ENCODE measurements at regions not wholly inside any gene's neighbourhood (a gene's known extent, or its start where the extent isn't known, plus 50 kb on each side); places are given as distances from the start of the nearest gene placed in this dataset.
"Not testable (repeated sequence)": the region's sequence is repeated elsewhere in the genome, so short reads cannot be mapped to it uniquely, and the experiment has no call there.

GRCh38 chr2:65896446-65896845 lies 464.0 kb upstream of the SPRED2 start:
- intact Hi-C loops (cut with DNase I) = no loop called here
- DNase-seq (ENCODE audit: low spot score) = no peak

DNA sequence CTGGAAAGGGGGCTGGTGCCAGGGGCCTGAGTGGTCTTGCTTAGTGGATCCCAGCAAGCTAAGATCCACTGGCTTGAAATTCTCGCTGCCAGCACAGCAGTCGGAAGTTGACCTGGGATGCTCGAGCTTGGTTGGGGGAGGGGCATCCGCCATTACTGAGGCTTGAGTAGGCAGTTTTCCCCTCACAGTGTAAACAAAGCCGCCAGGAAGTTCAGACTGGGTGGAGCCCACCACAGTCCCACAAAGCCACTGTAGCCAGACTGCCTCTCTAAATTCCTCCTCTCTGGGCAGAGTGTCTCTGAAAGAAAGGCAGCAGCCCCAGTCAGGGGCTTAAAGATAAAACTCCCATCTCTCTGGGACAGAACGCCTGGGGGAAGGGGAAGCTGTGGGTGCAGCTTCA lies 457.7 kb upstream of the SPRED2 start:
- DNase-seq (ENCODE audit: low spot score) = not testable (repeated sequence)

GRCh38 chr2:65885266-65885665 lies 452.9 kb upstream of the SPRED2 start:
- DNase-seq (ENCODE audit: low spot score) = no peak
- intact Hi-C loops (cut with DNase I) = no loop called here

More for the DNA sequence above, 457.7 kb upstream of the SPRED2 start:
- intact Hi-C loops (cut with DNase I) = not testable (repeated sequence)

GRCh38 chr2:65881592-65881991 lies 449.2 kb upstream of the SPRED2 start:
- intact Hi-C loops (cut with DNase I) = no loop called here
- DNase-seq (ENCODE audit: low spot score) = no peak

GRCh38 chr2:65880436-65880835 lies 448.0 kb upstream of the SPRED2 start:
- intact Hi-C loops (cut with DNase I) = no loop called here

GRCh38 chr2:65878011-65878340 lies 445.6 kb upstream of the SPRED2 start:
- intact Hi-C loops (cut with DNase I) = no loop called here
- no peak for DNase-seq (ENCODE audit: low spot score)

More at GRCh38 chr2:65880436-65880835, 448.0 kb upstream of the SPRED2 start:
- DNase-seq (ENCODE audit: low spot score) = no peak

- intact Hi-C loops (cut with DNase I) = no loop called here
- no peak for DNase-seq (ENCODE audit: low spot score)
Measured at GRCh38 chr2:65877331-65878010, 445.1 kb upstream of the SPRED2 start.

DNA sequence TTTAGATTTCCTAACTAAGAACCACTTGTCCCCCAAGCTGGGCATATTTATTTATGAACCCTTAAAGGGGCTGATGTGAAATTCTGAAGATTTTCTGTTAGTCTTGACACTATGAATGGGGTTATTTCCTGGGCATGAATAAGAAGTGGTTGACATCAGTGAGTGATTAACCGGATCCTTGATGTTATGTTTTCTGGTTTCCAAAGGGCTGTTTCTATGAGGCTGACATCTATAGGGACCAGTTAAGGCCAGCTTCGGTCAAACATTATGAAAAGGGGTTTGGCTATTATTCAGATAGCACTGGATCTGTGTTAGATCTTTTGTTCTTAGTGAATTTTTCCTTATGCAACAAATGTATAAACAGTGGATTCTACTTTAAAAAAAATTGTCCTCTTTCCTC lies 443.7 kb upstream of the SPRED2 start:
- DNase-seq (ENCODE audit: low spot score) = no peak
- intact Hi-C loops (cut with DNase I) = no loop called here

DNA sequence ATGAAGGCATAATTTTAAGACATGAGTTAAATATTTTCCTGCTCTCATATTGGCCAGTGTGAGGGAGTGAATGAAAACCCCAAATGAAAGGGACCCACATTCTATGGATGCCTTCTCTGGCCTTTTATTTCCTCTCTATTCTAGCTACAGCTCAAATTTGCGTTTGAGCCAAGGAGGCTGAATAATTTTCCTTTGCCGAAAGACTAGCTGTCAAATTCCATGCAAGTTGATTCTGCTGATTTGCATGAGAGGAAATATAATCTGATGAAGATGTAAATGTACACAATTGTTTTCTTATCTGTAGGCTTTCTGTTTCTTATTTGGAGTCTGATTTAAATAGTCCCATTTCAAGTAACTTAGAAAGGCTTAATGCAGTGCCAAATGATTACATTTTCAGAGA lies 438.4 kb upstream of the SPRED2 start:
- intact Hi-C loops (cut with DNase I) = no loop called here
- DNase-seq (ENCODE audit: low spot score) = no peak

DNA sequence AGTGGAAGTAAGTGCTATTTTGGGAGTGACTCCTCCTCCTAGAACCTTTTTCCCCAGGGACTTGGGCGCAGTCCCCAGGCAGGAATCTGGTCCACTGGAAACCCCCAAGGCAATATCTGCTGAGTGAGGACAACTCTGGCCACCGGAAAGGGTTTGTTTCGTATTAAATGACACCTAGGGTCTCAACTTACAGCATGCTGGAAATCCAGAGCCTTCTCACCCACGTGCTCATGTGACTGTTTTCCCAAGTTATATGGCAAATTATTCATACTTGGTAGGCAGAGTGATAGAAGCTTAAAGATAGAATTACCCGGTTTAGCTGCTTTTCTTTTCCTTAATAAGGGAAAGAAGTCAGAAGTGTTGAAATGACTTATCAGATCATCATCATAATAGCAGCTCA lies 436.9 kb upstream of the SPRED2 start:
- intact Hi-C loops (cut with DNase I) = no loop called here
- no peak for DNase-seq (ENCODE audit: low spot score)

- intact Hi-C loops (cut with DNase I) = no loop called here
- no peak for DNase-seq (ENCODE audit: low spot score)
Measured at GRCh38 chr2:65868177-65868576, 435.8 kb upstream of the SPRED2 start.

DNA sequence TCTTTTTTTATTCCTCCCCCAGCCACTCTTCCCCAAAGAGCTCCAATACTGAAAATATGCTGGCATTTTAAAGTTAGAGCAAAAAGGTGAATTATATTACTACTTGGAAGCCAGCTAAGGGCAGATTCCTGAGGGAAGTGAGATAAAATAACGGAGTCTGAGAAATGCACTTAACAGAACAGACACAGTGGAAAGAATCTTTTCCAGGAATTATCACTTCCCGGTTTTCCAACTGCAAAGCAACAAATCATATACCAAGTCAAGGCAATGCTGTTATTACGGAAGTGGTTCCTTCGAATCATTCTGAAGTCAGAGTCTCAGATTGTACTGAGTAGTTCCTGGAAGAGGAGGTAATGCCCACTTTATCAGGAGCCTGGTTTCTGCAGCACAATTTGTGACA lies 435.0 kb upstream of the SPRED2 start:
- intact Hi-C loops (cut with DNase I) = no loop called here
- DNase-seq (ENCODE audit: low spot score) = no peak

DNA sequence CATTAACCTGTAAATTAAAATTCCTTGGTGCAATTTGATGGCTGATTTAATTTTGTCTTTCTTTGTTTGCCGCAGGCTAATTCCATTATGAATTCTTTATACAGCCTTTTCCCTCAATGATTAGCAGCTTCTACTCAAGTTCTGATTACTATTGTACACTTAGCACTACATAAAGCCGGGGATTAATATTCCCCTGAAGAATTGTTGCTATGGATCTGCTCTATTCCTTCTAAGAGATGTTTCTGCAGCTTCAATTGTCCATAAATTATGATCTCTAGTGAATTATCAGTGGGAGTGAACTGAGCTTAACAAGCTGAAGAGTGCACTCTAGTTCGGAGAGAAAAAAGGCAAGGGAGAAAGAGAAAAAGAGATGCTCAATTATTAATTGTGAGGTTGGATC lies 433.7 kb upstream of the SPRED2 start:
- DNase-seq (ENCODE audit: low spot score) = no peak
- intact Hi-C loops (cut with DNase I) = no loop called here

- no peak for DNase-seq (ENCODE audit: low spot score)
- intact Hi-C loops (cut with DNase I) = no loop called here
Measured at GRCh38 chr2:65864619-65865018, 432.2 kb upstream of the SPRED2 start.

DNA sequence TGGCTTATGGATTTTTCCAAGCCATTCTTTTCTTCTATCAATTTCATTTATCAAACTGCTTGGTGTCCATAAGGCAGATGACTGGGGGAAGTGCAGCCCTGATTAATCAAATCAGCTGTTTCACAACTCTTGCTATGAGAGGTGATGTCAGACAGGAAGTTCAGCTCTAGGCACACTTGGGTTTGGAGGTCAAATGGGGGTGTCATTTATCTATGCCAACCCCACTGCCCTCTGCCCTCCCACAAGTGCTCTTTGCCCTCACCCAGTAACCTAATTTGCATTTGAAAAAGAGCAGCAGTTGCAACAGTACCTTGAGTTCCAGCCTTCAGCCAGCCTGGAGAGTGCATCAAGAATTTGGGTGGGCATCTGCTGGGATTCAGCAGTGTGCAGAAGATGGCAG lies 431.3 kb upstream of the SPRED2 start:
- no peak for DNase-seq (ENCODE audit: low spot score)
- intact Hi-C loops (cut with DNase I) = no loop called here

DNA sequence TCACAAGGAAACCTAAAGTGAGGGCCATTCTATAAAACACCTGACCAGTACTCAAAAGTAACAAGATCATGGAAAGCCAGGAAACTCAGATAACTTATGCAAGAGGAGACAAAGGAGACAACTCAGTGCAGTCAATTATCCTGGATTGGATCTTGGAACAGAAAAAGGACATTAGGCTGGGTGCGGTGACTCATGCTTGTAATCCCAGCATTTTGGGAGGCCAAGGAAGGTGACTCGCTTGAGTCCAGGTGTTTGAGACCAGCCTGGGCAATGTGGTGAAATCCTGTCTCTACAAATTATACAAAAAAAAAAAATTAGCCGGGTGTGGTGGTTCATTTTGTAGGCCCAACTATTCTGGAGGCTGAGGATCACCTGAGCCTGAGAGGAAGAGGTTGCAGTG lies 424.5 kb upstream of the SPRED2 start:
- no peak for DNase-seq (ENCODE audit: low spot score)
- intact Hi-C loops (cut with DNase I) = no loop called here

DNA sequence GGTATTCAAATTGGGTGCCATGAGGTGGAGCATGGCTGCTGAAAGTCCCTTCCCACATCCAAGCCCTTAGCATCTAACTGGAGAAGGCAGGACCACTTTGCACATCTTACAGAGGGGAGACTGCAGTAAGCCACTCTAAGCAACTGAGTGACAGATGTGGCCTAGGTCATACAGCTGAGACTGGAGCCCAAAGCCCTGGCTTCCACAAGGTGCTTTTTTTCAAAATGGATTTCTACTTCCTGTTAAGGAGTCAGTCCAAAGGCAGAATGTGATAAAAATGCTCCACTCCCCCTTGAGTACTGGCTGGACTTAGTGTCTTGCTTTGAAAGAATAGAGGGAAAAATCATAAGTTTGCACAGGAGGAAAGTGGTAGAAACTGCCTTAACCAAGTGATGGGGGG lies 424.0 kb upstream of the SPRED2 start:
- DNase-seq (ENCODE audit: low spot score) = no peak
- intact Hi-C loops (cut with DNase I) = no loop called here

GRCh38 chr2:65850695-65851094 lies 418.3 kb upstream of the SPRED2 start:
- intact Hi-C loops (cut with DNase I) = no loop called here
- no peak for DNase-seq (ENCODE audit: low spot score)

DNA sequence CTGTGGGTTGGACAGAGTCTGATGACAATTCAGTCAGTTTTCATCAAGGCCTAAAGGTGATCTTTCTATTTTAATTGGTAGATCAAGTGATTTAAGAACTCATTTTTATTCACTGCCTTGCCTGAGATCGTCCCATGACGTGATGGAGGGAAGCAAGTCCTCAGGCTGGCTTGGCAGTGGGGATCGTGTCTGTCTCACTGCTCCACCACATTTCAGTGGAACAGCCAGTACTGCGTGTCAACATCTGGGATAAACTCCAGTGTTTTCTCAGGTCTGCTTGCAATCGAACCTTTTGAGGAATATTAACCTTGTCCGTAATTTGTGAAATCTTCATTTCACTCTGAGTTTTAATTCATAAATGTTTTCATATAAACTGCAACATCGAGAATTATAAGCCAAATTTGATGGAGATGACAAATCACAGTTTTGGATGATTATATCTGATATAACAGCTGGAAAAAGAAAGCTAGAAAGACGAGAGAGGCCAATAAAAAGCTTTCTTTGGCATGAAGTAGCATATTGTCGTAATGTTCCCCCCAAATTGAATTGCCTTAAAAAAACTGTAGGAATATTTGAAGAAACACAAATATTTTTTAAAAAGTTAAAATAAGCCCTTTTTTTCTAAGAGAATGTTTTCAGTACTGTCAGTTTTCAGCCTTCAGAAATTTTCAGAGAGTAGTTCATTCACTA lies 414.7 kb upstream of the SPRED2 start:
- DNase-seq (ENCODE audit: low spot score) = no peak
- intact Hi-C loops (cut with DNase I) = no loop called here

GRCh38 chr2:65845442-65846182 lies 413.2 kb upstream of the SPRED2 start:
- DNase-seq (ENCODE audit: low spot score) = no peak
- intact Hi-C loops (cut with DNase I) = no loop called here

- no peak for DNase-seq (ENCODE audit: low spot score)
- intact Hi-C loops (cut with DNase I) = no loop called here
Measured at GRCh38 chr2:65842104-65842503, 409.7 kb upstream of the SPRED2 start.
